ENCODE measurements at regions not wholly inside any gene's neighbourhood (a gene's known extent, or its start where the extent isn't known, plus 50 kb on each side); places are given as distances from the start of the nearest gene placed in this dataset.

DNA sequence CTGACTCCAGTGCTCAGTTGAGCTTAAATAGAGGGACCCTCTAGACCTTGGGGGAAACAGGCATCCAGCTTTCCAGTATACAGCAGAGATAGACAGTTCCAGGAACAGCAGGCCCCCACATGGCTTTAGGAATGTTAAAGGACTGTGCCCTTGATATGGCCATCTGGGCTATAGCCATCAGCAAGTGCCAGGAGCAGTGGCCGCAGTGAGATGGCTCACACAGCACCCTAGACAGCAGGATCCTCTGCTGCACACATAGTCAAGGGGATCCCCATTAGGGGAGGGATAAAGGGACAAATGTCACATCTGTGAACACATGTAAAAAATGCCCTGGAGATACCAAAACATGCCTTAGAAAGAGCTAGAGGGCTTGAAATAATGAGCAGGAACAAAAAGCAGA is 213.4 kb downstream of the PTH2R start:
- Histone ChIP-seq H2AFZ (no peak overlapping the region), H3K27me3 (no peaks in the 10 kb centered on the region)

DNA sequence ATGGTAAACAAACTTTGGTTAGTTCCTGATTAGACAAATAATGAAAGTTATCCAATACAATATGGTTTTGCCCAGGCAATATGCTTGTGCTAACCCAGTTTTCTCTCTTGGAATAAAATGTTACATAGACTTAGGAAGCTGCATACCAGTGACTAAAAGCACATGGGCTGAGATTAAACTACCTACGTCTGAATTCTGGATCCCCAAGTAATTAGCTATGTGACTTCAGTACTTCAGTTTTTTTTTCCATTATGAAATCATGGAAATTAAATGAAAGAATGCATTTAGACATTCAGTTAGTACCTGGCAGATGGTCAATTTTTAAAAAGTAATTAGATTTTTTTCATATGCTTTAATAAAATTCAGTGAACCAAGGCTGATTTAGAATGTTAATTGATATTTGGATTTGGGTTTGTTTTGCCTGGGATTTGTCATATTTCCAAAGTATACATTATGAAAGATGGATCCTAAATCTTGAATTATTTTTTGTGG is 213.9 kb downstream of the PTH2R start:
- Histone ChIP-seq H3K9me3 (ENCODE audit: low read depth) (no peaks in the 10 kb centered on the region), H4K20me1 (ENCODE audit: insufficient read depth, poor library complexity, severe bottlenecking) (no peaks in the 10 kb centered on the region), H3K4me3 (no peak overlapping the region), H3K4me2 (no peak overlapping the region), H2AFZ (no peak overlapping the region), H3K9me2 (replicated peaks; ENCODE audit: insufficient read depth) (no peaks in the 10 kb centered on the region), H3K4me1 (ENCODE audit: insufficient read depth) (peaks cover under 1% of the 10 kb centered on the region), H3K36me3 (replicated peaks; ENCODE audit: insufficient read depth, low read depth) (no peaks in the 10 kb centered on the region), H3K27ac (no peak overlapping the region), H3K79me2 (no peaks in the 10 kb centered on the region), H3K27me3 (no peaks in the 10 kb centered on the region)
- no peak for DNase-seq (ENCODE audit: low spot score)
- WGBS (ENCODE audit: low lambda C conversion rate, missing lambda C conversion rate), result 69% methylated on average over 1 of the region's 1 CpG
- TF ChIP-seq, protein P1, sequence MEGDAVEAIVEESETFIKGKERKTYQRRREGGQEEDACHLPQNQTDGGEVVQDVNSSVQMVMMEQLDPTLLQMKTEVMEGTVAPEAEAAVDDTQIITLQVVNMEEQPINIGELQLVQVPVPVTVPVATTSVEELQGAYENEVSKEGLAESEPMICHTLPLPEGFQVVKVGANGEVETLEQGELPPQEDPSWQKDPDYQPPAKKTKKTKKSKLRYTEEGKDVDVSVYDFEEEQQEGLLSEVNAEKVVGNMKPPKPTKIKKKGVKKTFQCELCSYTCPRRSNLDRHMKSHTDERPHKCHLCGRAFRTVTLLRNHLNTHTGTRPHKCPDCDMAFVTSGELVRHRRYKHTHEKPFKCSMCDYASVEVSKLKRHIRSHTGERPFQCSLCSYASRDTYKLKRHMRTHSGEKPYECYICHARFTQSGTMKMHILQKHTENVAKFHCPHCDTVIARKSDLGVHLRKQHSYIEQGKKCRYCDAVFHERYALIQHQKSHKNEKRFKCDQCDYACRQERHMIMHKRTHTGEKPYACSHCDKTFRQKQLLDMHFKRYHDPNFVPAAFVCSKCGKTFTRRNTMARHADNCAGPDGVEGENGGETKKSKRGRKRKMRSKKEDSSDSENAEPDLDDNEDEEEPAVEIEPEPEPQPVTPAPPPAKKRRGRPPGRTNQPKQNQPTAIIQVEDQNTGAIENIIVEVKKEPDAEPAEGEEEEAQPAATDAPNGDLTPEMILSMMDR (IDR thresholded peaks at IDR 0.05; ENCODE audit: poor library complexity), result no peak
- TF ChIP-seq EZH2phosphoT487 (IDR thresholded peaks at IDR 0.05; ENCODE audit: low read depth, severe bottlenecking, unreplicated experiment) (no peak), EZH2 (IDR thresholded peaks at IDR 0.05; ENCODE audit: borderline replicate concordance) (no peak)

More for the DNA sequence above, 213.4 kb downstream of the PTH2R start:
- Histone ChIP-seq H3K4me1 (ENCODE audit: insufficient read depth) (peaks cover 6% of the 10 kb centered on the region), H3K79me2 (no peaks in the 10 kb centered on the region), H3K4me3 (no peak overlapping the region), H4K20me1 (ENCODE audit: insufficient read depth, poor library complexity, severe bottlenecking) (no peaks in the 10 kb centered on the region), H3K9me2 (replicated peaks; ENCODE audit: insufficient read depth) (no peaks in the 10 kb centered on the region), H3K27ac (no peak overlapping the region), H3K4me2 (no peak overlapping the region), H3K36me3 (replicated peaks; ENCODE audit: insufficient read depth, low read depth) (no peaks in the 10 kb centered on the region), H3K9me3 (ENCODE audit: low read depth) (no peaks in the 10 kb centered on the region)
- TF ChIP-seq, protein P1 (IDR thresholded peaks at IDR 0.05; ENCODE audit: poor library complexity), result no peak
- TF ChIP-seq EZH2 (IDR thresholded peaks at IDR 0.05; ENCODE audit: borderline replicate concordance), result no peak
- no peak for TF ChIP-seq EZH2phosphoT487 (IDR thresholded peaks at IDR 0.05; ENCODE audit: low read depth, severe bottlenecking, unreplicated experiment)
- DNase-seq (ENCODE audit: low spot score), result no peak
- WGBS (ENCODE audit: low lambda C conversion rate, missing lambda C conversion rate), result 93% methylated on average over 1 of the region's 1 CpG

DNA sequence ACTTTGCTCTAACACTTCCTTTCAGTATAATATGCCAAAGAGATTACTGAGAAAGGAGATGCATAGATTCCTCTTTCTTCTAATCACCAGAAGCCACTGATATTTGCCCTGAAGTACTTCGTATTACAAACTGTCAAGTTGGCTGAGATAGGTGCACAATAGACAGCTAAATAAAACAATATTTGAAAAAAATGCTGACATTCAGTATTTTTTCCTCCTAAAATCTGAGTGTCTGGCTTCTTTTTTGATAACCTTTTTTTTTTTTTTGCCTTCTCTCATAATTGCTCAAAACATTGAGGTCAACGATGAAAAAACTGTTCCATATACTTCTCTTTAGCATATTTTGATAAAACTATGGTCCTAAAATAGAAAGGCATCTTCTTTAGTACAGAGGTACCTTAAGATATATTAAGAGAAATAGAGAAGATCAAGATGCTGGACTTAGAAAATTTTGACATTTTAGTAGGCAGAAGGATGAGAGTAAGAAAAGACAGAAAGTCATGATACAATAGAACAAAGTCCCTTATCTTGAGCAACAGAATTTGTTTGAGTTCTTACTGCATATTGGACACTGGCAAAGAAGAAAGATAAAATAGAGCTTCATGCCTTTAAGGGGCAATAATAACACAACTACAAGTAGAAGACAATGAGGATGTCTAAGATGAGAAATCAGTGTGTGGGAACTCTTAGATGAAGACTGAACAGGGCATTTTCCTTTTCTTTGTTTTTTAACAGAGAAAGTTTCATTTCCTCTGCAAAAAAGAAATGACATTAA is 220.7 kb downstream of the PTH2R start:
- H3K9me3 ChIP-seq (ENCODE audit: low read depth), result no peaks in the 10 kb centered on the region
- H3K79me2 ChIP-seq, result no peaks in the 10 kb centered on the region
- DNase-seq (ENCODE audit: low spot score), result no peak
- no peaks in the 10 kb centered on the region for H3K36me3 ChIP-seq (replicated peaks; ENCODE audit: insufficient read depth, low read depth)
- H3K27ac ChIP-seq, result no peak overlapping the region
- no peaks in the 10 kb centered on the region for H3K4me1 ChIP-seq (ENCODE audit: insufficient read depth)
- no peak overlapping the region for H3K4me3 ChIP-seq
- H4K20me1 ChIP-seq (ENCODE audit: insufficient read depth, poor library complexity, severe bottlenecking), result no peaks in the 10 kb centered on the region
- no peak overlapping the region for H3K4me2 ChIP-seq
- WGBS (ENCODE audit: low lambda C conversion rate, missing lambda C conversion rate), result 86% methylated on average over 2 of the region's 2 CpGs
- H2AFZ ChIP-seq, result no peak overlapping the region
- TF ChIP-seq, protein P1 (IDR thresholded peaks at IDR 0.05; ENCODE audit: poor library complexity), result no peak
- no peak for TF ChIP-seq EZH2 (IDR thresholded peaks at IDR 0.05; ENCODE audit: borderline replicate concordance)
- no peaks in the 10 kb centered on the region for H3K27me3 ChIP-seq
- no peaks in the 10 kb centered on the region for H3K9me2 ChIP-seq (replicated peaks; ENCODE audit: insufficient read depth)
